ENCODE measurements at regions not wholly inside any gene's neighbourhood (a gene's known extent, or its start where the extent isn't known, plus 50 kb on each side); places are given as distances from the start of the nearest gene placed in this dataset.

DNA sequence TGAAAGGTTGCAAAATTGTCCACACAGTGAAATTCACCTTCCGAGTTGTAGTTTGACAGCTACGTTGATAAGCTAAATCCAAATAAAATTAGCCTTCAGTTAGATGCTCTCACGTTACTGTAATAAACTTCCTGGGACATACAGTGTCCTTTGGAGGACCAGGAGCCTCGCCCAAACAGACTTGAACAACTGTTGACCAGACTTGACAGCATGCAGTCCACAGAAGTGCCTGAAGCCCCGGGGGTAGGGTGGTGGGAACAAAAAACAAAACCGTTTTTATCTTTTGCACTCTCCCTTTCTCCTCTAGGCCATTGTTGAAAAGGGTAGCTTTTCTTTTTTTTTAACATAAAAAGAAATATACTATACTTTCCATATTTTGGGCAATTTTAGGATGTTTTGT is 172.8 kb upstream of the SAMSN1 start:
- no peak overlapping the region for H3K4me3 Mint-ChIP-seq (ENCODE audit: low read depth)
- no peak for DNase-seq (ENCODE audit: low spot score, unreplicated experiment)
- TF ChIP-seq, protein P1, sequence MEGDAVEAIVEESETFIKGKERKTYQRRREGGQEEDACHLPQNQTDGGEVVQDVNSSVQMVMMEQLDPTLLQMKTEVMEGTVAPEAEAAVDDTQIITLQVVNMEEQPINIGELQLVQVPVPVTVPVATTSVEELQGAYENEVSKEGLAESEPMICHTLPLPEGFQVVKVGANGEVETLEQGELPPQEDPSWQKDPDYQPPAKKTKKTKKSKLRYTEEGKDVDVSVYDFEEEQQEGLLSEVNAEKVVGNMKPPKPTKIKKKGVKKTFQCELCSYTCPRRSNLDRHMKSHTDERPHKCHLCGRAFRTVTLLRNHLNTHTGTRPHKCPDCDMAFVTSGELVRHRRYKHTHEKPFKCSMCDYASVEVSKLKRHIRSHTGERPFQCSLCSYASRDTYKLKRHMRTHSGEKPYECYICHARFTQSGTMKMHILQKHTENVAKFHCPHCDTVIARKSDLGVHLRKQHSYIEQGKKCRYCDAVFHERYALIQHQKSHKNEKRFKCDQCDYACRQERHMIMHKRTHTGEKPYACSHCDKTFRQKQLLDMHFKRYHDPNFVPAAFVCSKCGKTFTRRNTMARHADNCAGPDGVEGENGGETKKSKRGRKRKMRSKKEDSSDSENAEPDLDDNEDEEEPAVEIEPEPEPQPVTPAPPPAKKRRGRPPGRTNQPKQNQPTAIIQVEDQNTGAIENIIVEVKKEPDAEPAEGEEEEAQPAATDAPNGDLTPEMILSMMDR (IDR thresholded peaks at IDR 0.05; ENCODE audit: unreplicated experiment) = no peak
- no peaks in the 10 kb centered on the region for H3K27me3 Mint-ChIP-seq
- no peak overlapping the region for H3K27ac Mint-ChIP-seq
- H3K9me3 Mint-ChIP-seq (ENCODE audit: low read depth) = no peaks in the 10 kb centered on the region
- H3K4me1 Mint-ChIP-seq (ENCODE audit: low read depth) = peaks cover 6% of the 10 kb centered on the region
- no peaks in the 10 kb centered on the region for H3K36me3 Mint-ChIP-seq (ENCODE audit: insufficient read depth)

DNA sequence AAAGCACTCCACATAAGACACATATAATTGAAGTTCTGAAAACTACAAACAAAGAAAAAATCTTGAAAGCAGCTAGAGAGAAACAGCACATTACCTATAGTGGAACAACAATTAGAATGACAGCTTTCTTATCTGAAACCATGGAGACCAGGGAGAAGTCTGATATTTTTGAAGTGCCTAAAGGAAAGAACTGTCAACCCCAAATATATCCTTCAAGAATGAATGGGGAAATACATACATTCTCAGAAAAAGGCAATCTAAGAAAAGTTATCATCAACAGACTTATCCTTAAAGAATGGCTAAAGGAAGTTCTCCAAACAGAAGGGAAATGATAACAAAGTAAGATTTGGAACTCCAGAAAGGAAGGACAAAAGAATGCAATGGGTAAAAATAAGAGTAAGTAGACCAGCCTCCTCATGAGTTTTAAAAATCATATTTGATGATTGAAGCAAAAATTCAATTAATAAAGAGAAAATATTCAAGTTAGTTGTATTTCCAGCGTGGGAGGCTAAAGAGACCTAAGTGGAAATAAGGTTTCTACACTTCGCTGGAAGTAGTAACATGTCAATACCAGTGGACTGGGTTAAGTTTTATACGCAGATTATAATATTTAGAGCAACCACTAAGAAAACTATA is 170.8 kb upstream of the SAMSN1 start:
- TF ChIP-seq, protein P1 (IDR thresholded peaks at IDR 0.05; ENCODE audit: unreplicated experiment) = no peak
- no peaks in the 10 kb centered on the region for H3K36me3 Mint-ChIP-seq (ENCODE audit: insufficient read depth)
- no peaks in the 10 kb centered on the region for H3K27me3 Mint-ChIP-seq

DNA sequence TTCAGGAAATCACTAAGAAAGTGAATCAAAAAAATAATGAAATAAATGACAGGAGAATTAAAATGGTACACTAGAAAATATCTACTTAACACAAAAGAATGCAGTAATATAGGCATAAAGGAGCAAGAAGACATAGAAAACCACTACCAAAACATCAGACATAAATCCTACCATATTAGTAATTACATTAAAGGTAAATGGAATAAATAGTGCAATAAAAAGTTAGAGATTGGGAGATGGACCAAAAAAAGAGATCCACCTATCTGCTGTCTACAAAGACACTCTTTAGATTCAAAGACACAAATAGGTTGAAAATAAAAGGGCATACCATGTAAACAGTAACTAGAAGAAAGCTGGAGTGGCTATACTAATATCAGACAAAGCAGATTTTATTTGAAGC is 167.0 kb upstream of the SAMSN1 start:
- DNase-seq (ENCODE audit: low spot score, unreplicated experiment) = no peak
- H3K36me3 Mint-ChIP-seq (ENCODE audit: insufficient read depth) = no peaks in the 10 kb centered on the region
- peaks cover 10% of the 10 kb centered on the region for H3K9me3 Mint-ChIP-seq (ENCODE audit: low read depth)
- TF ChIP-seq, protein P1 (IDR thresholded peaks at IDR 0.05; ENCODE audit: unreplicated experiment) = no peak
- H3K4me1 Mint-ChIP-seq (ENCODE audit: low read depth) = peaks cover 6% of the 10 kb centered on the region
- no peaks in the 10 kb centered on the region for H3K27me3 Mint-ChIP-seq
- no peak overlapping the region for H3K27ac Mint-ChIP-seq
- H3K4me3 Mint-ChIP-seq (ENCODE audit: low read depth) = no peak overlapping the region

More for the DNA sequence above, 170.8 kb upstream of the SAMSN1 start:
- Mint-ChIP-seq H3K4me1 (ENCODE audit: low read depth) (peaks cover 6% of the 10 kb centered on the region), H3K9me3 (ENCODE audit: low read depth) (peaks cover 9% of the 10 kb centered on the region), H3K27ac (no peak overlapping the region), H3K4me3 (ENCODE audit: low read depth) (no peak overlapping the region)
- DNase-seq (ENCODE audit: low spot score, unreplicated experiment) = no peak

- H3K4me3 Mint-ChIP-seq (ENCODE audit: low read depth) = no peak overlapping the region
- DNase-seq (ENCODE audit: low spot score, unreplicated experiment) = no peak
- TF ChIP-seq, protein P1 (IDR thresholded peaks at IDR 0.05; ENCODE audit: unreplicated experiment) = no peak
- H3K27ac Mint-ChIP-seq = no peak overlapping the region
- H3K27me3 Mint-ChIP-seq = no peaks in the 10 kb centered on the region
- no peaks in the 10 kb centered on the region for H3K36me3 Mint-ChIP-seq (ENCODE audit: insufficient read depth)
- H3K9me3 Mint-ChIP-seq (ENCODE audit: low read depth) = peaks cover 10% of the 10 kb centered on the region
- peaks cover 6% of the 10 kb centered on the region for H3K4me1 Mint-ChIP-seq (ENCODE audit: low read depth)
Measured at GRCh38 chr21:14712121-14712715, 166.1 kb upstream of the SAMSN1 start.

- peaks cover 10% of the 10 kb centered on the region for H3K9me3 Mint-ChIP-seq (ENCODE audit: low read depth)
- H3K4me3 Mint-ChIP-seq (ENCODE audit: low read depth) = no peak overlapping the region
- no peak overlapping the region for H3K27ac Mint-ChIP-seq
- DNase-seq (ENCODE audit: low spot score, unreplicated experiment) = no peak
- no peaks in the 10 kb centered on the region for H3K27me3 Mint-ChIP-seq
- TF ChIP-seq, protein P1 (IDR thresholded peaks at IDR 0.05; ENCODE audit: unreplicated experiment) = no peak
- H3K36me3 Mint-ChIP-seq (ENCODE audit: insufficient read depth) = no peaks in the 10 kb centered on the region
- H3K4me1 Mint-ChIP-seq (ENCODE audit: low read depth) = peaks cover under 1% of the 10 kb centered on the region
Measured at GRCh38 chr21:14711287-14711686, 165.2 kb upstream of the SAMSN1 start.
